AG09309 (cell line): ENCODE measurements at regions not wholly inside any gene's neighbourhood (a gene's known extent, or its start where the extent isn't known, plus 50 kb on each side); places are given as distances from the start of the nearest gene placed in this dataset.

Source experiments
- DNase-seq: peaks from one replicate; pipeline ENCODE4 v3.0.0-alpha.2; 2010; ENCODE audit warnings: low read depth
- H3K4me3 ChIP-seq: 2 replicates; pipeline ENCODE4 v1.5.1; 2011; ENCODE audit warnings: mild to moderate bottlenecking, low read depth, low read length, moderate library complexity; ENCODE audit not compliant: control insufficient read depth
- CTCF ChIP-seq: IDR thresholded peaks from 2 replicates; pipeline ENCODE4 v1.5.1; 2011; ENCODE audit warnings: mild to moderate bottlenecking, low read depth, low read length, inconsistent platforms; ENCODE audit not compliant: insufficient read depth, control insufficient read depth; ENCODE audit errors: missing control alignments

- no peak for TF ChIP-seq CTCF
- DNase-seq, result no peak
- H3K4me3 ChIP-seq, result no peak overlapping the region
Observed at GRCh38 chr14:101044741-101045140, 141.2 kb upstream of the RTL1 start.

GRCh38 chr14:101045511-101045910 is 142.0 kb upstream of the RTL1 start:
- no peak for DNase-seq
- no peak overlapping the region for H3K4me3 ChIP-seq

GRCh38 chr14:101046071-101046470 is 142.5 kb upstream of the RTL1 start:
- DNase-seq, result no peak
- TF ChIP-seq CTCF, result no peak
- no peak overlapping the region for H3K4me3 ChIP-seq

More at GRCh38 chr14:101045511-101045910, 142.0 kb upstream of the RTL1 start:
- no peak for TF ChIP-seq CTCF

GRCh38 chr14:101047326-101047725 is 143.8 kb upstream of the RTL1 start:
- H3K4me3 ChIP-seq, result no peak overlapping the region
- no peak for TF ChIP-seq CTCF
- DNase-seq, result no peak

GRCh38 chr14:101048766-101049165 is 145.2 kb upstream of the RTL1 start:
- no peak for DNase-seq
- TF ChIP-seq CTCF, result no peak
- H3K4me3 ChIP-seq, result no peak overlapping the region

- TF ChIP-seq CTCF, result no peak
- no peak overlapping the region for H3K4me3 ChIP-seq
- no peak for DNase-seq
Observed at GRCh38 chr14:101049511-101049910, 146.0 kb upstream of the RTL1 start.

GRCh38 chr14:101049942-101050341 is 146.4 kb upstream of the RTL1 start:
- no peak for TF ChIP-seq CTCF

More at GRCh38 chr14:101049942-101050341, 146.4 kb upstream of the RTL1 start:
- DNase-seq, result no peak
- no peak overlapping the region for H3K4me3 ChIP-seq
